GM23248 (cell line): ENCODE measurements at regions not wholly inside any gene's neighbourhood (a gene's known extent, or its start where the extent isn't known, plus 50 kb on each side); places are given as distances from the start of the nearest gene placed in this dataset.

Source experiments
- DNase-seq: peaks from one replicate; pipeline ENCODE4 v3.0.0-alpha.2; 2015
- H2AFZ ChIP-seq: fragments of 200-600 bp; sonication (generic); 2 replicates; pipeline ENCODE4 v1.6.1; 2016; ENCODE audit warnings: antibody characterized with exemption
- H3F3A ChIP-seq: fragments of 200-600 bp; sonication (generic); 2 replicates; pipeline ENCODE4 v1.6.1; 2016; ENCODE audit warnings: mild to moderate bottlenecking, antibody characterized with exemption, mixed run types; ENCODE audit not compliant: insufficient read depth
- H3K27ac ChIP-seq: fragments of 200-600 bp; sonication (generic); 2 replicates; pipeline ENCODE4 v1.5.1; 2016; ENCODE audit warnings: mild to moderate bottlenecking
- H3K27me3 ChIP-seq: fragments of 200-600 bp; sonication (generic); replicated peaks from 2 replicates; pipeline ENCODE4 v1.6.1; 2016; ENCODE audit warnings: mild to moderate bottlenecking; ENCODE audit not compliant: insufficient read depth
- H3K36me3 ChIP-seq: fragments of 200-600 bp; sonication (generic); 2 replicates; pipeline ENCODE4 v1.6.1; 2016; ENCODE audit warnings: low read depth, mild to moderate bottlenecking
- H3K4me1 ChIP-seq: fragments of 200-600 bp; sonication (generic); 2 replicates; pipeline ENCODE4 v1.6.1; 2016; ENCODE audit warnings: mild to moderate bottlenecking; ENCODE audit not compliant: insufficient read depth
- H3K4me2 ChIP-seq: fragments of 200-600 bp; sonication (generic); one replicate; pipeline ENCODE4 v1.6.1; 2016; ENCODE audit warnings: mild to moderate bottlenecking; ENCODE audit not compliant: unreplicated experiment
- H3K4me3 ChIP-seq: fragments of 200-600 bp; sonication (generic); 2 replicates; pipeline ENCODE4 v1.5.1; 2016; ENCODE audit warnings: mild to moderate bottlenecking
- H3K79me2 ChIP-seq: fragments of 200-600 bp; sonication (generic); 2 replicates; pipeline ENCODE4 v1.6.1; 2016; ENCODE audit warnings: mild to moderate bottlenecking; ENCODE audit not compliant: insufficient read depth
- H3K9ac ChIP-seq: fragments of 200-600 bp; sonication (generic); 2 replicates; pipeline ENCODE4 v1.6.1; 2016; ENCODE audit warnings: mild to moderate bottlenecking
- H3K9me2 ChIP-seq: fragments of 200-600 bp; sonication (generic); 2 replicates; pipeline ENCODE4 v1.6.1; 2016; ENCODE audit warnings: mixed run types, mild to moderate bottlenecking, moderate library complexity; ENCODE audit not compliant: insufficient read depth
- H3K9me3 ChIP-seq: fragments of 200-600 bp; sonication (generic); one replicate; pipeline ENCODE4 v1.6.1; 2017; ENCODE audit warnings: low read depth
- H4K20me1 ChIP-seq: fragments of 200-600 bp; sonication (generic); 2 replicates; pipeline ENCODE4 v1.6.0; 2016; ENCODE audit not compliant: insufficient read depth
- EZH2 ChIP-seq: fragments of 200-600 bp; sonication (generic); IDR thresholded peaks from 2 replicates; pipeline ENCODE4 v1.6.1; 2018; ENCODE audit warnings: antibody characterized with exemption, mild to moderate bottlenecking; ENCODE audit not compliant: insufficient read depth, poor library complexity, severe bottlenecking
- EZH2phosphoT487 ChIP-seq: fragments of 200-600 bp; sonication (generic); IDR thresholded peaks from 2 replicates; pipeline ENCODE4 v1.6.1; 2018; ENCODE audit warnings: antibody characterized with exemption, moderate library complexity, mild to moderate bottlenecking, low read depth; ENCODE audit not compliant: insufficient read depth
- WGBS, 2 experiments: methylation state at CpG; one replicate each; pipeline ENCODE4 v1.1.6; 2015 to 2017; ENCODE audit warnings: low lambda C conversion rate in 2 of 2, low coverage in 1 of 2; ENCODE audit errors: missing lambda C conversion rate in 2 of 2; 5-methylcytosine and 5-hydroxymethylcytosine counted together
- in situ Hi-C: fragments of 300-500 bp; cut with MboI; formaldehyde crosslinking; loops from 2 replicates; pipeline ENCODE4 v1.15.0; 2020

- Histone ChIP-seq H3K27me3 (no peaks in the 10 kb centered on the region), H3K9me2 (no peaks in the 10 kb centered on the region), H3K4me1 (no peaks in the 10 kb centered on the region), H2AFZ (no peak overlapping the region), H3K27ac (no peak overlapping the region), H3K9me3 (no peaks in the 10 kb centered on the region), H3K4me3 (no peak overlapping the region), H3K36me3 (no peaks in the 10 kb centered on the region), H3K4me2 (no peak overlapping the region), H3F3A (no peaks in the 10 kb centered on the region), H4K20me1 (no peaks in the 10 kb centered on the region), H3K9ac (no peak overlapping the region), H3K79me2 (no peaks in the 10 kb centered on the region)
- TF ChIP-seq EZH2phosphoT487 (no peak), EZH2 (no peak)
- in situ Hi-C loops = no loop called here
- no peak for DNase-seq
- WGBS, 2 experiments = 0 to 5% methylated on average over 1 of the region's 1 CpG
Observed at GRCh38 chr2:155930312-155930711, 402.2 kb downstream of the NR4A2 start.

- no peak overlapping the region for H3K4me2 ChIP-seq
- H3K79me2 ChIP-seq = no peaks in the 10 kb centered on the region
- no peak overlapping the region for H3K27ac ChIP-seq
- no peak overlapping the region for H2AFZ ChIP-seq
- H3K4me1 ChIP-seq = no peaks in the 10 kb centered on the region
- no peaks in the 10 kb centered on the region for H3K9me3 ChIP-seq
- no peak for TF ChIP-seq EZH2
- no peak for TF ChIP-seq EZH2phosphoT487
- in situ Hi-C loops = no loop called here
- H3K9ac ChIP-seq = no peak overlapping the region
- no peaks in the 10 kb centered on the region for H3K27me3 ChIP-seq
- no peaks in the 10 kb centered on the region for H3K36me3 ChIP-seq
- DNase-seq = no peak
- no peaks in the 10 kb centered on the region for H3F3A ChIP-seq
- no peak overlapping the region for H3K4me3 ChIP-seq
- H4K20me1 ChIP-seq = no peaks in the 10 kb centered on the region
- no peaks in the 10 kb centered on the region for H3K9me2 ChIP-seq
- WGBS, 2 experiments = 45 to 53% methylated on average over 1 of the region's 1 CpG
Observed at GRCh38 chr2:155917380-155917779, 415.1 kb downstream of the NR4A2 start.

- H3K36me3 ChIP-seq = no peaks in the 10 kb centered on the region
- H3K79me2 ChIP-seq = no peaks in the 10 kb centered on the region
- H3K9ac ChIP-seq = no peak overlapping the region
- no peaks in the 10 kb centered on the region for H3K27me3 ChIP-seq
- TF ChIP-seq EZH2phosphoT487 = no peak
- no peak for TF ChIP-seq EZH2
- no peak overlapping the region for H2AFZ ChIP-seq
- in situ Hi-C loops = no loop called here
- H3K27ac ChIP-seq = no peak overlapping the region
- H4K20me1 ChIP-seq = no peaks in the 10 kb centered on the region
- peak; percentile 0 for DNase-seq
- no peak overlapping the region for H3K4me3 ChIP-seq
- H3K9me3 ChIP-seq = no peaks in the 10 kb centered on the region
- H3F3A ChIP-seq = no peaks in the 10 kb centered on the region
- H3K4me2 ChIP-seq = no peak overlapping the region
- no peaks in the 10 kb centered on the region for H3K4me1 ChIP-seq
- H3K9me2 ChIP-seq = no peaks in the 10 kb centered on the region
Observed at GRCh38 chr2:155913356-155913755, 419.2 kb downstream of the NR4A2 start.

GRCh38 chr2:155908567-155908966, 424.0 kb downstream of the NR4A2 start:
- Histone ChIP-seq H3K9me3 (no peaks in the 10 kb centered on the region), H3F3A (no peaks in the 10 kb centered on the region), H3K27me3 (no peaks in the 10 kb centered on the region), H3K4me3 (no peak overlapping the region), H3K27ac (no peak overlapping the region), H4K20me1 (no peaks in the 10 kb centered on the region), H3K36me3 (no peaks in the 10 kb centered on the region), H3K9ac (no peak overlapping the region), H3K9me2 (no peaks in the 10 kb centered on the region), H2AFZ (no peak overlapping the region), H3K4me1 (no peaks in the 10 kb centered on the region), H3K79me2 (no peaks in the 10 kb centered on the region), H3K4me2 (no peak overlapping the region)
- DNase-seq = no peak
- TF ChIP-seq EZH2phosphoT487 = no peak
- TF ChIP-seq EZH2 = no peak
- 31 to 43% methylated on average over 1 of the region's 1 CpG for WGBS, 2 experiments
- in situ Hi-C loops = no loop called here

- no peak overlapping the region for H3K4me2 ChIP-seq
- no peak overlapping the region for H2AFZ ChIP-seq
- H3K4me1 ChIP-seq = no peaks in the 10 kb centered on the region
- no peaks in the 10 kb centered on the region for H4K20me1 ChIP-seq
- H3K4me3 ChIP-seq = no peak overlapping the region
- no peak for DNase-seq
- no peak for TF ChIP-seq EZH2phosphoT487
- no peak for TF ChIP-seq EZH2
- no peaks in the 10 kb centered on the region for H3K9me3 ChIP-seq
- no peaks in the 10 kb centered on the region for H3K36me3 ChIP-seq
- WGBS, 2 experiments = 55 to 63% methylated on average over 3 of the region's 3 CpGs
- no peaks in the 10 kb centered on the region for H3K27me3 ChIP-seq
- no peaks in the 10 kb centered on the region for H3K9me2 ChIP-seq
- no peak overlapping the region for H3K9ac ChIP-seq
- H3K27ac ChIP-seq = no peak overlapping the region
- no peaks in the 10 kb centered on the region for H3F3A ChIP-seq
- in situ Hi-C loops = no loop called here
- H3K79me2 ChIP-seq = no peaks in the 10 kb centered on the region
Observed at GRCh38 chr2:155907211-155907610, 425.3 kb downstream of the NR4A2 start.
